ENCODE measurements at regions not wholly inside any gene's neighbourhood (a gene's known extent, or its start where the extent isn't known, plus 50 kb on each side); places are given as distances from the start of the nearest gene placed in this dataset.

- no peak overlapping the region for H2AFZ ChIP-seq (ENCODE audit: low read length)
- no peak overlapping the region for H3K4me2 ChIP-seq (ENCODE audit: insufficient read depth, low read length)
- H3K79me2 ChIP-seq (ENCODE audit: insufficient read depth, low read length) = no peaks in the 10 kb centered on the region
- H3K27me3 ChIP-seq (ENCODE audit: insufficient read depth, low read length) = no peaks in the 10 kb centered on the region
- H3K4me3 ChIP-seq (ENCODE audit: insufficient read depth, low read length) = no peak overlapping the region
- no peak overlapping the region for H3K27ac ChIP-seq (ENCODE audit: low read depth, low read length)
- DNase-seq (ENCODE audit: insufficient read length, low spot score, missing footprints) = no peak
- TF ChIP-seq CTCF (IDR thresholded peaks at IDR 0.05; ENCODE audit: extremely low read depth, low read depth, low read length) = no peak
- no peaks in the 10 kb centered on the region for H3K36me3 ChIP-seq (ENCODE audit: insufficient read depth, low read length)
- H4K20me1 ChIP-seq (ENCODE audit: insufficient read depth, low read length) = no peaks in the 10 kb centered on the region
- no peaks in the 10 kb centered on the region for H3K4me1 ChIP-seq (ENCODE audit: insufficient read depth, low read length)
- no peaks in the 10 kb centered on the region for H3K9me3 ChIP-seq (ENCODE audit: low read depth, low read length)
These were observed 419.7 kb downstream of the TRAM1L1 start for GRCh38 chr4:116665716-116666115.

- H3K27ac ChIP-seq (ENCODE audit: low read depth, low read length) = no peak overlapping the region
- H3K4me1 ChIP-seq (ENCODE audit: insufficient read depth, low read length) = no peaks in the 10 kb centered on the region
- no peak overlapping the region for H2AFZ ChIP-seq (ENCODE audit: low read length)
- H3K27me3 ChIP-seq (ENCODE audit: insufficient read depth, low read length) = no peaks in the 10 kb centered on the region
- no peaks in the 10 kb centered on the region for H3K36me3 ChIP-seq (ENCODE audit: insufficient read depth, low read length)
- H4K20me1 ChIP-seq (ENCODE audit: insufficient read depth, low read length) = no peaks in the 10 kb centered on the region
- H3K79me2 ChIP-seq (ENCODE audit: insufficient read depth, low read length) = no peaks in the 10 kb centered on the region
- no peak for DNase-seq (ENCODE audit: insufficient read length, low spot score, missing footprints)
- H3K4me3 ChIP-seq (ENCODE audit: insufficient read depth, low read length) = no peak overlapping the region
- no peak for TF ChIP-seq CTCF (IDR thresholded peaks at IDR 0.05; ENCODE audit: extremely low read depth, low read depth, low read length)
- H3K9me3 ChIP-seq (ENCODE audit: low read depth, low read length) = no peaks in the 10 kb centered on the region
- H3K4me2 ChIP-seq (ENCODE audit: insufficient read depth, low read length) = no peak overlapping the region
These were observed 421.2 kb downstream of the TRAM1L1 start for GRCh38 chr4:116664198-116664597.

- Histone ChIP-seq H3K4me1 (ENCODE audit: insufficient read depth, low read length) (no peaks in the 10 kb centered on the region), H3K27me3 (ENCODE audit: insufficient read depth, low read length) (no peaks in the 10 kb centered on the region), H4K20me1 (ENCODE audit: insufficient read depth, low read length) (no peaks in the 10 kb centered on the region), H3K36me3 (ENCODE audit: insufficient read depth, low read length) (no peaks in the 10 kb centered on the region), H3K4me3 (ENCODE audit: insufficient read depth, low read length) (no peak overlapping the region), H3K9me3 (ENCODE audit: low read depth, low read length) (no peaks in the 10 kb centered on the region), H2AFZ (ENCODE audit: low read length) (no peak overlapping the region), H3K27ac (ENCODE audit: low read depth, low read length) (no peak overlapping the region), H3K79me2 (ENCODE audit: insufficient read depth, low read length) (no peaks in the 10 kb centered on the region), H3K4me2 (ENCODE audit: insufficient read depth, low read length) (no peak overlapping the region)
- no peak for DNase-seq (ENCODE audit: insufficient read length, low spot score, missing footprints)
- no peak for TF ChIP-seq CTCF (IDR thresholded peaks at IDR 0.05; ENCODE audit: extremely low read depth, low read depth, low read length)
These were observed 446.3 kb downstream of the TRAM1L1 start for GRCh38 chr4:116639070-116639577.

GRCh38 chr4:116638592-116638991 lies 446.8 kb downstream of the TRAM1L1 start:
- TF ChIP-seq CTCF (IDR thresholded peaks at IDR 0.05; ENCODE audit: extremely low read depth, low read depth, low read length) = no peak
- no peak for DNase-seq (ENCODE audit: insufficient read length, low spot score, missing footprints)
- H3K9me3 ChIP-seq (ENCODE audit: low read depth, low read length) = no peaks in the 10 kb centered on the region

More at GRCh38 chr4:116638592-116638991, 446.8 kb downstream of the TRAM1L1 start:
- Histone ChIP-seq H3K4me2 (ENCODE audit: insufficient read depth, low read length) (no peak overlapping the region), H2AFZ (ENCODE audit: low read length) (no peak overlapping the region), H3K4me3 (ENCODE audit: insufficient read depth, low read length) (no peak overlapping the region), H3K4me1 (ENCODE audit: insufficient read depth, low read length) (no peaks in the 10 kb centered on the region), H3K27ac (ENCODE audit: low read depth, low read length) (no peak overlapping the region), H3K27me3 (ENCODE audit: insufficient read depth, low read length) (no peaks in the 10 kb centered on the region), H4K20me1 (ENCODE audit: insufficient read depth, low read length) (no peaks in the 10 kb centered on the region), H3K36me3 (ENCODE audit: insufficient read depth, low read length) (no peaks in the 10 kb centered on the region), H3K79me2 (ENCODE audit: insufficient read depth, low read length) (no peaks in the 10 kb centered on the region)

Measured in osteoblast (primary cell).